ENCODE measurements at regions not wholly inside any gene's neighbourhood (a gene's known extent, or its start where the extent isn't known, plus 50 kb on each side); places are given as distances from the start of the nearest gene placed in this dataset.

GRCh38 chr3:66606868-66607267 is 106.0 kb upstream of the LRIG1 start:
- no peaks in the 10 kb centered on the region for H3K4me1 ChIP-seq
- intact Hi-C loops (cut with DNase I), result no loop called here
- TF ChIP-seq CTCF (IDR thresholded peaks at IDR 0.05), result no peak

GRCh38 chr3:66609660-66610561 is 109.1 kb upstream of the LRIG1 start:
- ATAC-seq (no peak), DNase-seq (no peak)
- TF ChIP-seq CTCF (IDR thresholded peaks at IDR 0.05), result no peak
- Histone ChIP-seq H3K27ac (no peak overlapping the region), H3K36me3 (no peaks in the 10 kb centered on the region), H3K4me1 (no peaks in the 10 kb centered on the region), H3K9me3 (peaks cover 0 to 6% (median 0%) of the 10 kb centered on the region in 11 donors), H3K4me3 (no peak overlapping the region), H3K27me3 (no peaks in the 10 kb centered on the region)
- intact Hi-C loops (cut with DNase I), result loop anchor here in 1 of 10 donors (10.0 kb wide), 1 partner anchor 105 kb away; the partner anchor contains the start of gene LRIG1
- WGBS, 2 donors, result 82 to 84% methylated on average over 8 of the region's 8 CpGs

More at GRCh38 chr3:66606868-66607267, 106.0 kb upstream of the LRIG1 start:
- Histone ChIP-seq H3K9me3 (peaks cover 0 to 6% (median 0%) of the 10 kb centered on the region in 11 donors), H3K27me3 (no peaks in the 10 kb centered on the region), H3K27ac (no peak overlapping the region), H3K36me3 (no peaks in the 10 kb centered on the region), H3K4me3 (no peak overlapping the region)
- DNase-seq, result no peak
- ATAC-seq, result no peak
- 89 to 97% methylated on average over 1 of the region's 1 CpG for WGBS, 2 donors

GRCh38 chr3:66610562-66610909 is 109.7 kb upstream of the LRIG1 start:
- no peak for ATAC-seq
- Histone ChIP-seq H3K27ac (no peak overlapping the region), H3K36me3 (no peaks in the 10 kb centered on the region), H3K9me3 (peaks cover 0 to 6% (median 0%) of the 10 kb centered on the region in 11 donors), H3K27me3 (no peaks in the 10 kb centered on the region), H3K4me1 (peaks cover 0 to 1% (median 0%) of the 10 kb centered on the region in 9 donors), H3K4me3 (no peak overlapping the region)
- DNase-seq, result no peak
- 95 to 96% methylated on average over 5 of the region's 5 CpGs for WGBS, 2 donors
- TF ChIP-seq CTCF (IDR thresholded peaks at IDR 0.05), result no peak
- intact Hi-C loops (cut with DNase I), result loop anchor here in 1 of 10 donors (10.0 kb wide), 1 partner anchor 106 kb away; the partner anchor contains the start of gene LRIG1

GRCh38 chr3:66615643-66616301 is 115.0 kb upstream of the LRIG1 start:
- Histone ChIP-seq H3K4me3 (no peak overlapping the region), H3K9me3 (no peaks in the 10 kb centered on the region), H3K27ac (peak overlapping the region in 1 of 10 donors; percentile 48), H3K27me3 (no peaks in the 10 kb centered on the region), H3K36me3 (no peaks in the 10 kb centered on the region), H3K4me1 (peaks cover 0 to 6% (median 0%) of the 10 kb centered on the region in 9 donors)
- WGBS, 2 donors, result 56 to 59% methylated on average over 5 of the region's 5 CpGs
- intact Hi-C loops (cut with DNase I), result loop anchor here in 1 of 10 donors (10.0 kb wide), 1 partner anchor 111 kb away; the partner anchor contains the start of gene LRIG1
- TF ChIP-seq CTCF (IDR thresholded peaks at IDR 0.05), result no peak
- peak in 7 of 8 donors; percentile 51 to 88 (median 64) for ATAC-seq
- no peak for DNase-seq

Measured in heart right ventricle (tissue), 16 donors.